Ishikawa (cell line): ENCODE measurements at regions not wholly inside any gene's neighbourhood (a gene's known extent, or its start where the extent isn't known, plus 50 kb on each side); places are given as distances from the start of the nearest gene placed in this dataset.

ENCODE experiments used
- CEBPB ChIP-seq: IDR thresholded peaks from 2 replicates; pipeline ENCODE4 v1.6.1; 2012
- CREB1 ChIP-seq: IDR thresholded peaks from 2 replicates; pipeline ENCODE4 v1.6.1; 2012; ENCODE audit warnings: low read depth
- EGR1 ChIP-seq: IDR thresholded peaks from 2 replicates; pipeline ENCODE4 v1.6.1; 2012
- EP300 ChIP-seq: IDR thresholded peaks from 2 replicates; pipeline ENCODE4 v1.6.1; 2012; ENCODE audit warnings: borderline replicate concordance
- FOXM1 ChIP-seq: IDR thresholded peaks from 2 replicates; pipeline ENCODE4 v1.6.1; 2012; ENCODE audit warnings: low read depth, borderline replicate concordance
- NFIC ChIP-seq: IDR thresholded peaks from 2 replicates; pipeline ENCODE4 v1.6.1; 2012
- RAD21 ChIP-seq: IDR thresholded peaks from 2 replicates; pipeline ENCODE4 v1.6.1; 2012; ENCODE audit warnings: low read depth
- TAF1 ChIP-seq: IDR thresholded peaks from 2 replicates; pipeline ENCODE4 v1.6.1; 2012; ENCODE audit warnings: low read depth, mild to moderate bottlenecking
- TCF12 ChIP-seq: IDR thresholded peaks from 2 replicates; pipeline ENCODE4 v1.6.1; 2012; ENCODE audit warnings: low read depth
- TEAD4 ChIP-seq: IDR thresholded peaks from 2 replicates; pipeline ENCODE4 v1.6.1; 2012
- YY1 ChIP-seq: IDR thresholded peaks from 2 replicates; pipeline ENCODE4 v1.6.1; 2012; ENCODE audit warnings: low read depth
- ZBTB7A ChIP-seq: IDR thresholded peaks from 2 replicates; pipeline ENCODE4 v1.6.1; 2012; ENCODE audit warnings: low read depth
- TF ChIP-seq, protein P1 (sequence below): IDR thresholded peaks from 2 replicates; pipeline ENCODE4 v1.6.1; 2012
- TF ChIP-seq, protein P2 (sequence below): IDR thresholded peaks from 2 replicates; pipeline ENCODE4 v1.6.1; 2012; ENCODE audit warnings: low read depth, mild to moderate bottlenecking
- TF ChIP-seq, protein P3 (sequence below): IDR thresholded peaks from 2 replicates; pipeline ENCODE4 v1.6.1; 2012

DNA sequence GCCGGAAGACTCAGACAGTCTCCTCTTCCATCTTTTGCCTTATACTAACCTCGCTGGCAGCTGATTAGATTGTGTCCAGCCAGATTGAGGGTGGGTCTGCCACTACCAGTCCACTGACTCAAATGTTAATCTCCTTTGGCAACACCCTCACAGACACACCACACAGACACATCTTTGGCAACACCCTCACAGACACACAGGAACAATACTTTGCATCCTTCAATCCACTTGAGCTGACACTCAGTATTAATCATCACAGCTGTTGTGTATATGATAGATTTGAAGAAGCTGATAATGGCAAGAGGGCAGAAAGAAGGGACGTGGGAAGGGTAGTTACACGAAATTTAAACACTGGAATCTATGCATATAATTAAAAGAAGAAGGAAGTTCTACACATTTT lies 139.5 kb downstream of the ANKRD50 start:
- TF ChIP-seq YY1 (no peak), TEAD4 (no peak), TAF1 (no peak), ZBTB7A (no peak), EP300 (no peak), FOXM1 (no peak), TCF12 (no peak), CREB1 (no peak), CEBPB (no peak), EGR1 (no peak), RAD21 (no peak), NFIC (no peak)
- TF ChIP-seq, protein P1, sequence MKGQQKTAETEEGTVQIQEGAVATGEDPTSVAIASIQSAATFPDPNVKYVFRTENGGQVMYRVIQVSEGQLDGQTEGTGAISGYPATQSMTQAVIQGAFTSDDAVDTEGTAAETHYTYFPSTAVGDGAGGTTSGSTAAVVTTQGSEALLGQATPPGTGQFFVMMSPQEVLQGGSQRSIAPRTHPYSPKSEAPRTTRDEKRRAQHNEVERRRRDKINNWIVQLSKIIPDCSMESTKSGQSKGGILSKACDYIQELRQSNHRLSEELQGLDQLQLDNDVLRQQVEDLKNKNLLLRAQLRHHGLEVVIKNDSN: no peak
- TF ChIP-seq, protein P2, sequence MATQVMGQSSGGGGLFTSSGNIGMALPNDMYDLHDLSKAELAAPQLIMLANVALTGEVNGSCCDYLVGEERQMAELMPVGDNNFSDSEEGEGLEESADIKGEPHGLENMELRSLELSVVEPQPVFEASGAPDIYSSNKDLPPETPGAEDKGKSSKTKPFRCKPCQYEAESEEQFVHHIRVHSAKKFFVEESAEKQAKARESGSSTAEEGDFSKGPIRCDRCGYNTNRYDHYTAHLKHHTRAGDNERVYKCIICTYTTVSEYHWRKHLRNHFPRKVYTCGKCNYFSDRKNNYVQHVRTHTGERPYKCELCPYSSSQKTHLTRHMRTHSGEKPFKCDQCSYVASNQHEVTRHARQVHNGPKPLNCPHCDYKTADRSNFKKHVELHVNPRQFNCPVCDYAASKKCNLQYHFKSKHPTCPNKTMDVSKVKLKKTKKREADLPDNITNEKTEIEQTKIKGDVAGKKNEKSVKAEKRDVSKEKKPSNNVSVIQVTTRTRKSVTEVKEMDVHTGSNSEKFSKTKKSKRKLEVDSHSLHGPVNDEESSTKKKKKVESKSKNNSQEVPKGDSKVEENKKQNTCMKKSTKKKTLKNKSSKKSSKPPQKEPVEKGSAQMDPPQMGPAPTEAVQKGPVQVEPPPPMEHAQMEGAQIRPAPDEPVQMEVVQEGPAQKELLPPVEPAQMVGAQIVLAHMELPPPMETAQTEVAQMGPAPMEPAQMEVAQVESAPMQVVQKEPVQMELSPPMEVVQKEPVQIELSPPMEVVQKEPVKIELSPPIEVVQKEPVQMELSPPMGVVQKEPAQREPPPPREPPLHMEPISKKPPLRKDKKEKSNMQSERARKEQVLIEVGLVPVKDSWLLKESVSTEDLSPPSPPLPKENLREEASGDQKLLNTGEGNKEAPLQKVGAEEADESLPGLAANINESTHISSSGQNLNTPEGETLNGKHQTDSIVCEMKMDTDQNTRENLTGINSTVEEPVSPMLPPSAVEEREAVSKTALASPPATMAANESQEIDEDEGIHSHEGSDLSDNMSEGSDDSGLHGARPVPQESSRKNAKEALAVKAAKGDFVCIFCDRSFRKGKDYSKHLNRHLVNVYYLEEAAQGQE: no peak
- TF ChIP-seq, protein P3, sequence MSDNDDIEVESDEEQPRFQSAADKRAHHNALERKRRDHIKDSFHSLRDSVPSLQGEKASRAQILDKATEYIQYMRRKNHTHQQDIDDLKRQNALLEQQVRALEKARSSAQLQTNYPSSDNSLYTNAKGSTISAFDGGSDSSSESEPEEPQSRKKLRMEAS: no peak

DNA sequence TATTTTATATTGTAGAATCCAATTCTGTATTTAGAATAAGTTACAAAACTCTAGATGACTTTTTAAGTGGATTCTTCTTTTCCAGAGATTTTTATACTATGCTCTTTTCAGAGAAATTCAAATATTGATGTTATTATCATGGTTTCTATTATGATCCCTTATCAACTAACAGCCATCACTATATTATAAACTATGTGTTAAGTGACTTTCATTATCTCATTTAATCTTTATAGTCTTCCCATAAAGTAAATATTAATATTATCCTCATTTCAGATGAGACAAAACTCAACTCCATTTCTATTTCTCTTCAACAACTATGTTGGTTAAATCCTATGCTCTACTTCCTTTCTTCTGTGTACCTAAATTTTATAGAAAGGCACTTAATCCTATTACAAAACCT lies 132.6 kb downstream of the ANKRD50 start:
- TF ChIP-seq YY1: no peak
- TF ChIP-seq, protein P2: no peak
- TF ChIP-seq NFIC: no peak
- TF ChIP-seq RAD21: no peak
- no peak for TF ChIP-seq ZBTB7A
- TF ChIP-seq TAF1: no peak
- TF ChIP-seq, protein P3: no peak
- no peak for TF ChIP-seq TEAD4
- TF ChIP-seq EGR1: no peak
- no peak for TF ChIP-seq CREB1
- no peak for TF ChIP-seq TCF12

DNA sequence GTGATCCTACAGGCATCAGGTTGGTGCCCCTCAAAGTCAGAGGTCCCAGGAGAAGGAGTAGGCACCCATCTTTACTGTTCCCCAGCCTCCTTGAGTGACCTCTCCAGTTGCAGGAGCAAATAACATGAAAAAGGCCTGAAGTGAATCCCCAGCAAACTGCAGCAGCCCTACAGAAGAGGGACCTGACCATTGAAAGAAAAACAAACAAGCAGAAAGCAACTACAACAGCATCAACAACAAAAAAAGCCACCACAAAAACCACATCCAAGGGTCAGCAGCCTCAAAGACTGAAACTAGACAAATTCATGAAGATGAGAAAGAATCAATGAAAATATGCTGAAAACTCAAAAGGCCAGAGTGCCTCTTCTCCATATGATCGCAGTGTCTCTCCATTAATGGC lies 128.7 kb downstream of the ANKRD50 start:
- TF ChIP-seq NFIC (no peak), ZBTB7A (no peak), RAD21 (no peak), CREB1 (no peak), TCF12 (no peak), YY1 (no peak), EP300 (no peak)

DNA sequence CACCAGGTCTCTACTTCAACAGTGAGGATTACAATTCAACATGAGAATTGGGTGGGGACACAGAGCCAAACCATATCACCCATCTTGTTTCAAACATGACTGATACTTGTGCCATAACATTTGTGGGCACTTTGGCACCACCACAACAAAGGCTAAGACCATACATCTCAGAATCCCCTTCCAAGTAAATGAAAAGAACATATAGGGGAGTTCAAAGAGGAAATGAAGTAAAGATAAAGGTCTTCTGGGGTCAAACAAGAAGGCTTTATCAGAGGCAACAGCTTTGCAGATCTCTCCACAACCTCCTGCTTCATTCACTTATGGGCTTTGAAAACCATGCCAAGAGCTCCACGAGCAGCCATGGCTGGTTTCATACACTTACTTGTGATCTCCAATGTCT lies 122.7 kb downstream of the ANKRD50 start:
- TF ChIP-seq TAF1: no peak
- TF ChIP-seq, protein P1: no peak
- no peak for TF ChIP-seq ZBTB7A
- no peak for TF ChIP-seq TCF12
- no peak for TF ChIP-seq EP300
- TF ChIP-seq YY1: no peak
- no peak for TF ChIP-seq TEAD4
- TF ChIP-seq CREB1: no peak
- no peak for TF ChIP-seq CEBPB
- TF ChIP-seq, protein P2: no peak
- TF ChIP-seq EGR1: no peak
- no peak for TF ChIP-seq NFIC
- no peak for TF ChIP-seq FOXM1
- TF ChIP-seq, protein P3: no peak
- no peak for TF ChIP-seq RAD21
